SK-N-SH treated with all-trans-retinoic acid at 6 μM for 48 hours (cell line): ENCODE measurements at regions not wholly inside any gene's neighbourhood (a gene's known extent, or its start where the extent isn't known, plus 50 kb on each side); places are given as distances from the start of the nearest gene placed in this dataset.

Experiments used
- PATZ1 ChIP-seq: fragments of 250-450 bp; sonication (Bioruptor Pico); IDR thresholded peaks from 2 replicates; pipeline ENCODE4 v1.8.0; 2020; ENCODE audit warnings: mild to moderate bottlenecking, moderate library complexity, borderline replicate concordance
- TSHZ2 ChIP-seq: fragments of 250-450 bp; sonication (Bioruptor Pico); IDR thresholded peaks from 2 replicates; pipeline ENCODE4 v1.5.0; 2020; ENCODE audit warnings: mild to moderate bottlenecking, moderate library complexity

GRCh38 chr2:195359043-195359735 lies 297.8 kb upstream of the SLC39A10 start:
- TF ChIP-seq TSHZ2 = no peak
- no peak for TF ChIP-seq PATZ1 (CRISPR knock-in tag)
